NCI-H2196 (cell line): ENCODE measurements at regions not wholly inside any gene's neighbourhood (a gene's known extent, or its start where the extent isn't known, plus 50 kb on each side); places are given as distances from the start of the nearest gene placed in this dataset.

Experiments
- DNase-seq: peaks from one replicate; lab custom pipeline; 2025; ENCODE audit not compliant: unreplicated experiment; lab: John Stamatoyannopoulos, UW

- DNase-seq = no peak
Observed at GRCh38 chr11:10619131-10619680, 50.7 kb upstream of the LYVE1 start.

DNA sequence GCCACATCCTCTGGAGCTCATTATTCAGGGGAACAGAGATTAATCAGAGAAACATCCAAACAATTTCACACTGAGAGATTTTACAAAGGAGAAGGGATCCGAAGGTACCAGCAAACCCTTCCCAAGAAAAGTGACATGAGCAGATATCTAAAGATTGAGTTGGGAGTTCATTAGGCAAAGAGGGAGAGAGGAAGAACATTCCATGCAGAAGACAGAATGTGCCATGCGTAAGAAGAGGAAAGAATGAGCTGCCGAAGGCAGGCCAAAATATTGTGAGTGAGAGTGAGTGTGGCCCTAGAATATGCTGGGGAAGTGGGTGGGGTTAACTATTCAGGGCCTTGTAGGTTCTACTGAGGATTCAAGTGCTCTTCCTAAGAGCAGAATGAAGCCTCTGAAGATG is 50.0 kb upstream of the LYVE1 start:
- DNase-seq = no peak
